Stomach smooth muscle (tissue), 2 donors: ENCODE measurements at regions not wholly inside any gene's neighbourhood (a gene's known extent, or its start where the extent isn't known, plus 50 kb on each side); places are given as distances from the start of the nearest gene placed in this dataset.
"Not testable (repeated sequence)": the region's sequence is repeated elsewhere in the genome, so short reads cannot be mapped to it uniquely, and the experiment has no call there.

Experiments
- H3K27ac ChIP-seq: one replicate; pipeline ENCODE4 v1.7.0; 2013; ENCODE audit warnings: mild to moderate bottlenecking, low read length, inconsistent platforms
- H3K27me3 ChIP-seq, 2 donors: one replicate each; pipeline ENCODE4 v1.7.0; 2013; ENCODE audit warnings: low read length in 2 of 2; ENCODE audit not compliant: insufficient read depth in 2 of 2, control insufficient read depth in 1 of 2
- H3K36me3 ChIP-seq, 2 donors: one replicate each; pipeline ENCODE4 v1.7.0; 2013; ENCODE audit warnings: low read length in 2 of 2; ENCODE audit not compliant: control insufficient read depth in 2 of 2, insufficient read depth in 2 of 2
- H3K4me1 ChIP-seq: one replicate; pipeline ENCODE4 v1.7.0; 2013; ENCODE audit warnings: low read length; ENCODE audit not compliant: control insufficient read depth, insufficient read depth
- H3K4me3 ChIP-seq, 2 donors: one replicate each; pipeline ENCODE4 v1.7.0; 2013; ENCODE audit warnings: low read length in 2 of 2
- H3K9ac ChIP-seq, 2 donors: one replicate each; pipeline ENCODE4 v1.7.0; 2013; ENCODE audit warnings: low read length in 2 of 2, mild to moderate bottlenecking in 1 of 2
- H3K9me3 ChIP-seq, 2 donors: one replicate each; pipeline ENCODE4 v1.7.0; 2013; ENCODE audit warnings: low read length in 2 of 2; ENCODE audit not compliant: control insufficient read depth in 2 of 2
- donor health status: healthy.
- donor health status: Pancreatic carcinoma.

- peaks cover 2 to 4% of the 10 kb centered on the region in 2 donors for H3K27me3 ChIP-seq
- no peak overlapping the region for H3K27ac ChIP-seq
- no peak overlapping the region for H3K9ac ChIP-seq
- no peak overlapping the region for H3K4me3 ChIP-seq
- H3K9me3 ChIP-seq, result no peaks in the 10 kb centered on the region
- H3K4me1 ChIP-seq, result no peaks in the 10 kb centered on the region
- H3K36me3 ChIP-seq, result no peaks in the 10 kb centered on the region
These were observed 51.1 kb upstream of the SLC8A3 start for GRCh38 chr14:70239802-70240201.

- not testable (repeated sequence) for H3K4me1 ChIP-seq, H3K9me3 ChIP-seq, H3K27me3 ChIP-seq, H3K4me3 ChIP-seq, H3K27ac ChIP-seq, H3K9ac ChIP-seq, H3K36me3 ChIP-seq
These were observed 49.9 kb upstream of the SLC8A3 start for GRCh38 chr14:70238635-70239034.
